ENCODE measurements at regions not wholly inside any gene's neighbourhood (a gene's known extent, or its start where the extent isn't known, plus 50 kb on each side); places are given as distances from the start of the nearest gene placed in this dataset.

DNA sequence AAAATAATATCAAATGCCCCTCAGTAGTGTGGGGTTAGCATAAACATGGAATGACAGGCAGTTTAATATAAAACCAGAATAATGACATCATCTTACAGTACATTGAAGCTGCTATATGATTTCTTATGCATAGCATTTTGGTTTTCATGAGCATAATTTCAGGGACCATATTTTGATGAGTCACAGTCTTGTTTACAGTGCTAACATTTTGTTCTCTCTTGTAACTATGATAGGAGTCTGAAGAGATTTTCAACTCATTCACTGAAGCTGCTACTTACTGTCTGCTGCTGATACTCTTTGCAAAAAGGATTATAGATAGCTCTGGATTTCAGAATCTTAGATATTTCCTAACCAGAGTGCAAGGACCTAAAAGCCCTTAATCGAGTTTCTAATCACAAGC, 92.6 kb upstream of the CCDC54 start:
- H3K27me3 Mint-ChIP-seq (ENCODE audit: low read depth) = no peaks in the 10 kb centered on the region
- TF ChIP-seq CTCF (IDR thresholded peaks at IDR 0.05; ENCODE audit: unreplicated experiment in 3 of 3) = no peak
- no peaks in the 10 kb centered on the region for H3K36me3 Mint-ChIP-seq (ENCODE audit: low read depth)

DNA sequence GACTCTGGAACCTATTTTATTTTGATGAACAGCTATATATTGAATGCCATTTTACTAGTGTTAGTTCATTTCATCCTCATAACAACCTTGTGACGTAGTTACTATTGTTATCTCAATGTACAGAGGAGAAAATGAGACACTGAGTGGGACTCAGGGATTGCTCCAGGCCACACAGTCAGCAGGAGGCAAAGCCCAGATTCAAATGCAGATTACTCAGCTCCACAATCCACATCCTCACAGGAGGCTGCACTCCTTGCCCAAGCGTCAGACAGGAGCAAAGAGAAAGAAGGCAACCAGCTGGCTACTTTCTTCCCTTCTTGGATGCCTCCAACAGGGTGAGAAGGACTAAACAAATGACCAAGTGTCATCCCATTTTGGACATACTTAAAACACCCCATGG, 92.0 kb upstream of the CCDC54 start:
- H3K36me3 Mint-ChIP-seq (ENCODE audit: low read depth) = no peaks in the 10 kb centered on the region
- no peak for TF ChIP-seq CTCF (IDR thresholded peaks at IDR 0.05; ENCODE audit: unreplicated experiment in 3 of 3)
- H3K27me3 Mint-ChIP-seq (ENCODE audit: low read depth) = no peaks in the 10 kb centered on the region
- H3K9me3 Mint-ChIP-seq = peaks cover 2% of the 10 kb centered on the region
- H3K4me3 Mint-ChIP-seq = no peak overlapping the region
- H3K27ac Mint-ChIP-seq = no peak overlapping the region
- H3K4me1 Mint-ChIP-seq = no peaks in the 10 kb centered on the region

More for the DNA sequence above, 92.6 kb upstream of the CCDC54 start:
- no peak overlapping the region for H3K27ac Mint-ChIP-seq
- no peaks in the 10 kb centered on the region for H3K4me1 Mint-ChIP-seq
- no peak overlapping the region for H3K4me3 Mint-ChIP-seq
- no peaks in the 10 kb centered on the region for H3K9me3 Mint-ChIP-seq

DNA sequence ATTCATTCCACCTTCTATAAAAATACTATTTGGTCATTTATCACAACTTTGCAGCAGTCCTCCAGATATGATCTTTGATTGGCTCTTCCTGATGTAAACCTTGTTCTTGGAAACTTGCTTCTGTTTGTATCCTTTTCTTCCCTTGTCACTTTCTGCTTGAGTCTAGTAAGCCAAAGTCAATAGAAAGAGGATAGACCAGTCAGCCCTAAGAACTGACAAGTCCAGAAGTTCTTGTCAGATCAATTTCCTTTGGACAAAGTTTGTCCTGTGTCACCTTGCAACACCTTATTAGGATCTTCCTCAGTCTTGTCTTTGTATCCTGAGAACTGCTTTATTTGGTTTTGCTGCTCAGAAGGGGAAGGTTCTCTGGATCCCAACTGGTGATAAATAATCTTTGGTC, 87.9 kb upstream of the CCDC54 start:
- Mint-ChIP-seq H3K4me3 (no peak overlapping the region), H3K27ac (no peak overlapping the region), H3K4me1 (no peaks in the 10 kb centered on the region), H3K36me3 (ENCODE audit: low read depth) (no peaks in the 10 kb centered on the region), H3K9me3 (peaks cover 9% of the 10 kb centered on the region), H3K27me3 (ENCODE audit: low read depth) (peaks cover 4% of the 10 kb centered on the region)
- TF ChIP-seq CTCF (IDR thresholded peaks at IDR 0.05; ENCODE audit: unreplicated experiment in 3 of 3) = no peak

GRCh38 chr3:107294117-107294516, 83.1 kb upstream of the CCDC54 start:
- Mint-ChIP-seq H3K4me3 (no peak overlapping the region), H3K4me1 (no peaks in the 10 kb centered on the region), H3K27me3 (ENCODE audit: low read depth) (peaks cover 4% of the 10 kb centered on the region), H3K9me3 (peaks cover 26% of the 10 kb centered on the region), H3K36me3 (ENCODE audit: low read depth) (peaks cover 10% of the 10 kb centered on the region), H3K27ac (no peak overlapping the region)
- no peak for TF ChIP-seq CTCF (IDR thresholded peaks at IDR 0.05; ENCODE audit: unreplicated experiment in 3 of 3)

GRCh38 chr3:107297597-107297996, 79.6 kb upstream of the CCDC54 start:
- Mint-ChIP-seq H3K27ac (no peak overlapping the region), H3K27me3 (ENCODE audit: low read depth) (no peaks in the 10 kb centered on the region), H3K4me3 (no peak overlapping the region), H3K4me1 (no peaks in the 10 kb centered on the region), H3K36me3 (ENCODE audit: low read depth) (peaks cover 10% of the 10 kb centered on the region), H3K9me3 (peaks cover 19% of the 10 kb centered on the region)
- no peak for TF ChIP-seq CTCF (IDR thresholded peaks at IDR 0.05; ENCODE audit: unreplicated experiment in 3 of 3)

DNA sequence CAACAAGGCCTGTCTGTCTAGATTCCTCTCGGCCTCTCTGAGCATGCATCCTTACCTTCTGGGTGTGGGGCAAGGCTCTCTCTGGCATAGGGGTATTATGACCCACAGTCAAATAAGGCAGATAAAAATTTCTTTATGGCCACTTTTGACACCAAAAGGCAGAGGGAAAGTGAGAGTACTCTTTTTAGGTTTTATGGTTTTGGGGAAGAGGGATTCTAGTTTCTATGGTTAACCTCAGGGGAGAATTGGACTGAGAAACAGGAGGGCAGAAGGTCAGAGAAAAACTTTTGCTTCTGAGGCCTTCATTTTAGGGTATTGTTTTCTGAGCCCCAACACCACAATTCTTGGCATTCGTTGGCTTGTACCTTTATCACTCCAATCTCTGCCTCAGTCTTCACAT, 70.0 kb upstream of the CCDC54 start:
- no peaks in the 10 kb centered on the region for H3K27me3 Mint-ChIP-seq (ENCODE audit: low read depth)
- no peaks in the 10 kb centered on the region for H3K9me3 Mint-ChIP-seq
- no peaks in the 10 kb centered on the region for H3K36me3 Mint-ChIP-seq (ENCODE audit: low read depth)
- no peak for TF ChIP-seq CTCF (IDR thresholded peaks at IDR 0.05; ENCODE audit: unreplicated experiment in 3 of 3)
- no peaks in the 10 kb centered on the region for H3K4me1 Mint-ChIP-seq
- no peak overlapping the region for H3K4me3 Mint-ChIP-seq
- no peak overlapping the region for H3K27ac Mint-ChIP-seq
